BLaER1 (cell line): ENCODE measurements at regions not wholly inside any gene's neighbourhood (a gene's known extent, or its start where the extent isn't known, plus 50 kb on each side); places are given as distances from the start of the nearest gene placed in this dataset.

Source experiments
- H3K27ac ChIP-seq: shearing (Covaris generic); formaldehyde crosslinking; 2 replicates; pipeline ENCODE4 v1.8.1; 2022
- H3K27me3 ChIP-seq: shearing (Covaris generic); formaldehyde crosslinking; 2 replicates; pipeline ENCODE4 v1.8.1; 2022
- H3K36me3 ChIP-seq: shearing (Covaris generic); formaldehyde crosslinking; 2 replicates; pipeline ENCODE4 v1.8.1; 2022
- H3K4me1 ChIP-seq: shearing (Covaris generic); formaldehyde crosslinking; 2 replicates; pipeline ENCODE4 v1.8.1; 2022
- H3K4me2 ChIP-seq: shearing (Covaris generic); formaldehyde crosslinking; 2 replicates; pipeline ENCODE4 v1.8.1; 2022
- H3K4me3 ChIP-seq: shearing (Covaris generic); formaldehyde crosslinking; 2 replicates; pipeline ENCODE4 v1.8.1; 2022
- H3K9ac ChIP-seq: shearing (Covaris generic); formaldehyde crosslinking; 2 replicates; pipeline ENCODE4 v1.8.1; 2022
- H3K9me3 ChIP-seq: shearing (Covaris generic); formaldehyde crosslinking; 2 replicates; pipeline ENCODE4 v1.8.1; 2022
- H4K20me1 ChIP-seq: shearing (Covaris generic); formaldehyde crosslinking; 2 replicates; pipeline ENCODE4 v1.8.1; 2022
- Cebpa-rat ChIP-seq: shearing (Covaris generic); IDR thresholded peaks from 2 replicates; pipeline ENCODE4 v1.8.1; 2022

- no peak overlapping the region for H3K4me3 ChIP-seq
- H4K20me1 ChIP-seq = no peaks in the 10 kb centered on the region
- H3K4me2 ChIP-seq = no peak overlapping the region
- no peaks in the 10 kb centered on the region for H3K4me1 ChIP-seq
- H3K27me3 ChIP-seq = no peaks in the 10 kb centered on the region
- no peak overlapping the region for H3K27ac ChIP-seq
- no peaks in the 10 kb centered on the region for H3K9me3 ChIP-seq
- no peak overlapping the region for H3K9ac ChIP-seq
- H3K36me3 ChIP-seq = no peaks in the 10 kb centered on the region
- no peak for TF ChIP-seq Cebpa-rat
These were observed 132.5 kb downstream of the OSR1 start for GRCh38 chr2:19225931-19226330.

- Histone ChIP-seq H3K27me3 (no peaks in the 10 kb centered on the region), H3K36me3 (no peaks in the 10 kb centered on the region), H3K4me1 (no peaks in the 10 kb centered on the region), H3K27ac (no peak overlapping the region), H3K9ac (no peak overlapping the region), H3K4me3 (no peak overlapping the region), H3K4me2 (no peak overlapping the region), H4K20me1 (no peaks in the 10 kb centered on the region), H3K9me3 (no peaks in the 10 kb centered on the region)
- TF ChIP-seq Cebpa-rat = no peak
These were observed 133.3 kb downstream of the OSR1 start for GRCh38 chr2:19225126-19225525.

- no peak for TF ChIP-seq Cebpa-rat
- no peak overlapping the region for H3K4me3 ChIP-seq
- H3K4me2 ChIP-seq = no peak overlapping the region
- no peak overlapping the region for H3K9ac ChIP-seq
- H3K4me1 ChIP-seq = no peaks in the 10 kb centered on the region
- no peaks in the 10 kb centered on the region for H3K9me3 ChIP-seq
- H3K27ac ChIP-seq = no peak overlapping the region
- H3K27me3 ChIP-seq = no peaks in the 10 kb centered on the region
- no peaks in the 10 kb centered on the region for H3K36me3 ChIP-seq
- no peaks in the 10 kb centered on the region for H4K20me1 ChIP-seq
These were observed 133.9 kb downstream of the OSR1 start for GRCh38 chr2:19224486-19224885.

GRCh38 chr2:19224011-19224410 lies 134.4 kb downstream of the OSR1 start:
- TF ChIP-seq Cebpa-rat = no peak
- Histone ChIP-seq H3K27me3 (no peaks in the 10 kb centered on the region), H3K4me3 (no peak overlapping the region), H3K4me1 (no peaks in the 10 kb centered on the region), H3K4me2 (no peak overlapping the region), H3K9ac (no peak overlapping the region), H4K20me1 (no peaks in the 10 kb centered on the region), H3K9me3 (no peaks in the 10 kb centered on the region), H3K36me3 (no peaks in the 10 kb centered on the region), H3K27ac (no peak overlapping the region)

GRCh38 chr2:19219060-19219459 lies 139.4 kb downstream of the OSR1 start:
- Histone ChIP-seq H3K9ac (no peak overlapping the region), H3K9me3 (no peaks in the 10 kb centered on the region), H3K4me3 (no peak overlapping the region), H4K20me1 (no peaks in the 10 kb centered on the region), H3K27ac (no peak overlapping the region), H3K27me3 (no peaks in the 10 kb centered on the region), H3K4me2 (no peak overlapping the region), H3K4me1 (no peaks in the 10 kb centered on the region), H3K36me3 (no peaks in the 10 kb centered on the region)
- no peak for TF ChIP-seq Cebpa-rat

- Histone ChIP-seq H3K9me3 (no peaks in the 10 kb centered on the region), H3K4me2 (no peak overlapping the region), H3K4me3 (no peak overlapping the region), H3K27ac (no peak overlapping the region), H3K27me3 (no peaks in the 10 kb centered on the region), H3K9ac (no peak overlapping the region), H3K4me1 (no peaks in the 10 kb centered on the region), H3K36me3 (no peaks in the 10 kb centered on the region), H4K20me1 (no peaks in the 10 kb centered on the region)
- no peak for TF ChIP-seq Cebpa-rat
These were observed 140.3 kb downstream of the OSR1 start for GRCh38 chr2:19218166-19218565.

- Histone ChIP-seq H3K4me2 (no peak overlapping the region), H3K36me3 (no peaks in the 10 kb centered on the region), H3K4me1 (no peaks in the 10 kb centered on the region), H3K9me3 (no peaks in the 10 kb centered on the region), H3K4me3 (no peak overlapping the region), H3K9ac (no peak overlapping the region), H4K20me1 (no peaks in the 10 kb centered on the region), H3K27me3 (no peaks in the 10 kb centered on the region), H3K27ac (no peak overlapping the region)
- no peak for TF ChIP-seq Cebpa-rat
These were observed 141.5 kb downstream of the OSR1 start for GRCh38 chr2:19216676-19217602.

- Histone ChIP-seq H4K20me1 (no peaks in the 10 kb centered on the region), H3K4me3 (no peak overlapping the region), H3K4me2 (no peak overlapping the region), H3K36me3 (no peaks in the 10 kb centered on the region), H3K4me1 (no peaks in the 10 kb centered on the region), H3K9me3 (no peaks in the 10 kb centered on the region), H3K27ac (no peak overlapping the region), H3K9ac (no peak overlapping the region), H3K27me3 (no peaks in the 10 kb centered on the region)
- no peak for TF ChIP-seq Cebpa-rat
These were observed 142.2 kb downstream of the OSR1 start for GRCh38 chr2:19216238-19216637.

- no peaks in the 10 kb centered on the region for H3K4me1 ChIP-seq
- no peak for TF ChIP-seq Cebpa-rat
- no peak overlapping the region for H3K4me2 ChIP-seq
- H3K27me3 ChIP-seq = no peaks in the 10 kb centered on the region
- H3K9me3 ChIP-seq = no peaks in the 10 kb centered on the region
- H4K20me1 ChIP-seq = no peaks in the 10 kb centered on the region
- no peak overlapping the region for H3K9ac ChIP-seq
- H3K36me3 ChIP-seq = no peaks in the 10 kb centered on the region
- no peak overlapping the region for H3K27ac ChIP-seq
- no peak overlapping the region for H3K4me3 ChIP-seq
These were observed 143.6 kb downstream of the OSR1 start for GRCh38 chr2:19214682-19215391.

GRCh38 chr2:19209575-19210341 lies 148.7 kb downstream of the OSR1 start:
- Histone ChIP-seq H3K9ac (no peak overlapping the region), H3K4me3 (no peak overlapping the region), H3K4me2 (no peak overlapping the region), H3K27ac (no peak overlapping the region), H3K36me3 (no peaks in the 10 kb centered on the region), H3K27me3 (no peaks in the 10 kb centered on the region), H3K9me3 (no peaks in the 10 kb centered on the region), H4K20me1 (no peaks in the 10 kb centered on the region), H3K4me1 (no peaks in the 10 kb centered on the region)
- TF ChIP-seq Cebpa-rat = no peak
